ENCODE measurements at regions not wholly inside any gene's neighbourhood (a gene's known extent, or its start where the extent isn't known, plus 50 kb on each side); places are given as distances from the start of the nearest gene placed in this dataset.

GRCh38 chr7:40966693-40967092 is 736.2 kb downstream of the INHBA start:
- Histone ChIP-seq H3K27ac (no peak overlapping the region), H3K27me3 (no peaks in the 10 kb centered on the region), H3K4me3 (no peak overlapping the region), H3K36me3 (no peaks in the 10 kb centered on the region), H3K4me1 (no peaks in the 10 kb centered on the region), H3K9me3 (no peaks in the 10 kb centered on the region)
- in situ Hi-C loops (cut with MboI; ENCODE audit: low pct_ligation_motif_present in 1 of 4, low pct_unique_long_range_greater_than_20kb in 1 of 4, low sequenced_read_pairs in 3 of 4) (no loop called here), intact Hi-C loops (cut with DNase I; ENCODE audit: low total_unique reads) (no loop called here)
- 79 to 91% methylated on average over 2 of the region's 2 CpGs for whole genome bisulfite sequencing, 2 donors (ENCODE audit: low coverage in 1 of 2)
- DNase-seq = no peak
- TF ChIP-seq POLR2AphosphoS5 (IDR thresholded peaks at IDR 0.05) = no peak
- TF ChIP-seq CTCF (IDR thresholded peaks at IDR 0.05) = no peak
- no peak for TF ChIP-seq EP300 (IDR thresholded peaks at IDR 0.05; ENCODE audit: low read depth)
- TF ChIP-seq POLR2A (IDR thresholded peaks at IDR 0.05) = no peak

DNA sequence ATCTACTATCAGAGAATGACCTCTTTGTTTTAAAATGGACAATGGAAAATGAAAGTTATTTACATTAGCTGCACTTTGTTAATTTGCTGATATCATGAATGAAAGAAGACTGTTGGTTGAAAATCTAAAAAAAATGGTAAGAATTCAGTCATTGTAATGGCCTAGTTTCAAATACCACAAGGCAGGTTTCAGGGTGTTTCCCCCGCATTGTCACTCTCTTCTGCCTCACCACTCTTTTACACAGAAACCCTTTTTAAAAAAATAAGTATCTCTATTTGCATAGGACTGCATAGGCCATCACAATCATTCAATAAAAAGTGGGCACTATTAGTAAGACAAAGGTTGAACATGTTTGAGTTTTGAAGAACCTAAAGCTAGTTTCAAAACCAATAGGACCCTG is 737.1 kb downstream of the INHBA start:
- intact Hi-C loops (cut with DNase I; ENCODE audit: low total_unique reads) (no loop called here), in situ Hi-C loops (cut with MboI; ENCODE audit: low pct_ligation_motif_present in 1 of 4, low pct_unique_long_range_greater_than_20kb in 1 of 4, low sequenced_read_pairs in 3 of 4) (no loop called here)
- Histone ChIP-seq H3K4me3 (no peak overlapping the region), H3K4me1 (no peaks in the 10 kb centered on the region), H3K36me3 (no peaks in the 10 kb centered on the region), H3K9me3 (no peaks in the 10 kb centered on the region), H3K27ac (no peak overlapping the region), H3K27me3 (no peaks in the 10 kb centered on the region)
- WGBS, 2 donors (ENCODE audit: low coverage in 1 of 2) = 84 to 88% methylated on average over 1 of the region's 1 CpG
- DNase-seq = no peak
- TF ChIP-seq CTCF (IDR thresholded peaks at IDR 0.05) = no peak
- no peak for TF ChIP-seq POLR2A (IDR thresholded peaks at IDR 0.05)
- no peak for TF ChIP-seq POLR2AphosphoS5 (IDR thresholded peaks at IDR 0.05)
- no peak for TF ChIP-seq EP300 (IDR thresholded peaks at IDR 0.05; ENCODE audit: low read depth)

GRCh38 chr7:40965016-40965415 is 737.9 kb downstream of the INHBA start:
- intact Hi-C loops (cut with DNase I; ENCODE audit: low total_unique reads) (no loop called here), in situ Hi-C loops (cut with MboI; ENCODE audit: low pct_ligation_motif_present in 1 of 4, low pct_unique_long_range_greater_than_20kb in 1 of 4, low sequenced_read_pairs in 3 of 4) (no loop called here)
- no peaks in the 10 kb centered on the region for H3K4me1 ChIP-seq
- DNase-seq = no peak
- H3K9me3 ChIP-seq = no peaks in the 10 kb centered on the region
- no peak overlapping the region for H3K27ac ChIP-seq
- WGBS, 2 donors (ENCODE audit: low coverage in 1 of 2) = 29 to 35% methylated on average over 1 of the region's 1 CpG
- H3K27me3 ChIP-seq = no peaks in the 10 kb centered on the region
- H3K4me3 ChIP-seq = no peak overlapping the region
- H3K36me3 ChIP-seq = no peaks in the 10 kb centered on the region
- no peak for TF ChIP-seq CTCF (IDR thresholded peaks at IDR 0.05)
- no peak for TF ChIP-seq POLR2AphosphoS5 (IDR thresholded peaks at IDR 0.05)
- no peak for TF ChIP-seq POLR2A (IDR thresholded peaks at IDR 0.05)
- TF ChIP-seq EP300 (IDR thresholded peaks at IDR 0.05; ENCODE audit: low read depth) = no peak

DNA sequence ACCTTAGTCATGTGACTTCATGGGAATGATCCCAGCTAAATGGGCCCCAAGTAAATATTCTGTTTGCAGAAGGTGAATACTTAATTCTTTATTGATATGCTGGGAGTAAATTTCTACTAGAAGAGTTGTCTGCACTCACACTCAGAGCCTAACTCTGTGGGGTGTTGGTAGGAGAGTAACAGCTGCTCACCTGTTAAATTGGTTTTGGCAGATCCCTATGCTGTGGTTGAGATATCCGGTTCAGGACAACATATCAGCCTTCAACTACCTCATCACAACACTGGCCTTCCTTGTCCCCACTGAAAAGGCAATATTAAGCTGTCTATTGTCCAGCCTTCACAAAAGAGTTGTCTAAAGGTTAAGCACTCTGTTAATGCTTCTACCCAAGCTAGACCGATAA is 738.3 kb downstream of the INHBA start:
- in situ Hi-C loops (cut with MboI; ENCODE audit: low pct_ligation_motif_present in 1 of 4, low pct_unique_long_range_greater_than_20kb in 1 of 4, low sequenced_read_pairs in 3 of 4) = no loop called here
- H3K4me3 ChIP-seq = no peak overlapping the region
- intact Hi-C loops (cut with DNase I; ENCODE audit: low total_unique reads) = loop anchor here (5.0 kb wide), 1 partner anchor 783 kb away; no protein-coding TSS in a partner anchor
- no peaks in the 10 kb centered on the region for H3K9me3 ChIP-seq
- DNase-seq = no peak
- H3K36me3 ChIP-seq = no peaks in the 10 kb centered on the region
- no peaks in the 10 kb centered on the region for H3K4me1 ChIP-seq
- H3K27ac ChIP-seq = no peak overlapping the region
- WGBS, 2 donors (ENCODE audit: low coverage in 1 of 2) = 76% methylated on average over 2 of the region's 2 CpGs; no CpG with 5 or more reads in 1 of the 2 donors
- H3K27me3 ChIP-seq = no peaks in the 10 kb centered on the region
- TF ChIP-seq POLR2A (IDR thresholded peaks at IDR 0.05) (no peak), POLR2AphosphoS5 (IDR thresholded peaks at IDR 0.05) (no peak), EP300 (IDR thresholded peaks at IDR 0.05; ENCODE audit: low read depth) (no peak), CTCF (IDR thresholded peaks at IDR 0.05) (no peak)
